Retina (tissue), 1 donor: ENCODE measurements at regions not wholly inside any gene's neighbourhood (a gene's known extent, or its start where the extent isn't known, plus 50 kb on each side); places are given as distances from the start of the nearest gene placed in this dataset.

Experiments used
- DNase-seq: peaks from one replicate; pipeline ENCODE4 v3.0.0-alpha.2; 2016

DNA sequence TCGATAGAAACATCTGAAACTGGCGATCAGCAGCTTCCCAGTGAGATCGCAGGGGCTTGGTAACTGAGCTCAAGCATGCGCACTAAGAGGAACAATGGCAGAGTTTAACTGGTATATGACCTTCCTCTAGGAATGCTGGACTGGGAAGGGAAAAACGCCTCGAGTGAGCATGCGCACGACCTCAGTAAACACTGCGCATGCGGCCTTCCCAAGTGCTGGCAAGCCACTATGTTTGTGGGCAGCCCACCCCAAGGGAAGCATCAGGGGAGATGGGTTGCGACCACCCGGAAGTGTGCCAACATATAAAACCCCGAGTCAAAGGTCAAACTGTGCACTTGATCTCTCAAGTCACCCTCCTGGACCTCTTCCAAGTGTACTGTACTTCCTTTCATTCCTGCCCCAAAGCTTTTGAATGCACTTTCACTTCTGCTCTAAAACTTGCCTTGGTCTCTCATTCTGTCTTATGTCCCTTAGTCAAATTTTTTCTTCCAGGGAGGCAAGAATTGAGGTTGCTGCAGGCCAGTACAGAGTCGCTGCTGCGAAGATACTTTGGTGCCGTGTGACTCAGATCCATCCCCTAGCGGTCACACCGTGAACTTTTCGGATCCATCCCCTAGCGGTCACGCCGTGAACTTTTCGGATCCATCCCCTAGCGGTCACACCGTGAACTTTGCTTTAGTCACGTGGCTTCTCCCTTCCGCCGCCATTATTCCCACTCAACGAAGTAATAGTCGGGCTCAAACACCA, 243.3 kb downstream of the FAM43A start:
- DNase-seq, result no peak

DNA sequence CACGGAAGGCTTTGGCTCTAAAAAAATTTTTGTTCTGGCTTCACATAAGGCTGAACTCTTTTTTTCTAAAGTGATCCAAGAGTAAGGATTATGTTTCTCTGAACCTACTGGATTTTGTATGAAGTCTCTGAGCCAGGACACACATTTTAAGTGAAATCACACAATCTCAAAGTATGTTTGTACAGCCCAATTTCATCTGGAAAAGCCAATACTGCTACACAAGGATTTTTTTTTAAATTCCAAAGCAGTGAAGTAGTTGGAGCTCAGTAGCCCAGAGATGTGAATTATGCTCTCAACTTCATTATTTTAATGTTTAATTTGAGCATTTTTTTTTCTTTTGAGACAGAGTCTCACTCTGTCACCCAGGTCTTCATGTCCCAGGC, 243.9 kb downstream of the FAM43A start:
- DNase-seq, result no peak

DNA sequence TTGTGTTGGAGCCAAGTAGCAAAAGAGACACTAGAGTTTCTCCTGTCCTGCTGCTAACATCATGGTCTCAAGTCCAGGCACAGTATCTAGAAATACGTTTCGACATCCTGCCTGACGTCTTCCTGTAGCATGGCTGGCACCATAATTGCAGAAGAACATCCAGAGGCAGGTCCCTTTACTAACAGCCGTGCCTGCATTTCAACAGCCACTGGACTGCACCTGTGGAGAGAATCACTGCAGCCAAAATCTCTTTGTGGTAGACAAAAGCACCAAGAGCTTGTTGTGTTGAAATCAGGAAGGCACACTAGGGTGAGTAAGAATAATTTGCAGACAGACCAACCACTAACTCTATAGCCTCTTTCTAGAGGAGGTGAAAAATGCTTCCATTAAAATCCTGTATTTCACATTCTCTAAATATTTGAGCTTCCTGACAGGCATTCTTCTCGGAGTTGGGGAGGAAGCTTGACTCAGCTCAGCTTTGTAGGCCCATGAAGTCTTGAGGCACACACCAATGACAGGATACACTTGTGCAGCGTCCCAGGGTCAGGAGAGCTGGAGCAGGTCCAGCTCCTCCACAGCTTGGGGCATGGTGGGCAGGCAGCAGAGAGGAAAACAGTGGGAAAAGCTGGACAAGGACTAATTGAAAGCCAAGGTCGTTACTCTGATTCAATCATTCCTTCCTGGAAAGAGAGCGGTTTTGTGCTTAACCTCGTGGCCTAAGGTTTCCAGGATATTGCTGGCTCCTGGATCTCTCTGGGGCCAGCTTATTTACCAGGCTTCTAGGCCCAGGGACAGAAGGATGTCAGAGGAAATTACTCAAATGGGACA, 244.9 kb downstream of the FAM43A start:
- DNase-seq, result no peak

DNA sequence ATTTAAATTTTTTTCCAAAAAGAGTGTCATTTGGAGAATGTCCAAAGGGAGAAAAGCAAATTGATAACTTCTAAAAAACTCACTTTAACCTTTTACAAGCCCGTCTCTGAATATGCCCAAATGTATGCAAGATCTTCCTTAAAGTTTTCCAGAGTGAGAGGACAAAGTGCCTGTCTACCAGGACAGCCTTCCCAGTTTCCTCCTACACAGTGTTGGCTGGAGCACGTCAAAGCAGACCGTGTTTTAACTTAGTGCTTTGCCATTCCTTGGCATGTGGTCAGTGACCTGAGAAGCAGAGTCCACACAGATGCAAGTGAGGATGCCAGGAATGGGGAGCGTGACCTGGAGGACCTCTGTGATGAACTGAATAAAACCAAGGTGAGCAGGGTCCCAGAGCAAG, 245.7 kb downstream of the FAM43A start:
- no peak for DNase-seq

DNA sequence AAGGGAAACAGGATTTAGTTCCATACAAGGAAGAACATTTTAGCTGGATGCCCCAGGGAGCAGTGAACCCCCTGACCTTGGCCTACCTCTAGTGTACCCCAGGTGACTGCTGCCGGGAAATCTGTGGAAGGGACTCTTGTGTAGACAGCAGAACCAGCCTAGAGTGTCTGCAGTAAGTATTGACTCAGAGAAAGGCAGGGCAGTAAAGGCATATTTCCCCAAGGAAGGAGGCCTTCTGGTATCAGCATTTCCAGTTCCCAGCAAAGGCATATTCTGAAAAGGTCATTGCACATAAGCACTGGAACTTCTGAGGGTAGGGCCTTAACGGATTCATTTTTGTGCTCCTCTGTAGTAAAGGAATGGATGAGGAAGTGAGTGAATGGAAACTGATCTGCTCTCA, 246.2 kb downstream of the FAM43A start:
- no peak for DNase-seq

DNA sequence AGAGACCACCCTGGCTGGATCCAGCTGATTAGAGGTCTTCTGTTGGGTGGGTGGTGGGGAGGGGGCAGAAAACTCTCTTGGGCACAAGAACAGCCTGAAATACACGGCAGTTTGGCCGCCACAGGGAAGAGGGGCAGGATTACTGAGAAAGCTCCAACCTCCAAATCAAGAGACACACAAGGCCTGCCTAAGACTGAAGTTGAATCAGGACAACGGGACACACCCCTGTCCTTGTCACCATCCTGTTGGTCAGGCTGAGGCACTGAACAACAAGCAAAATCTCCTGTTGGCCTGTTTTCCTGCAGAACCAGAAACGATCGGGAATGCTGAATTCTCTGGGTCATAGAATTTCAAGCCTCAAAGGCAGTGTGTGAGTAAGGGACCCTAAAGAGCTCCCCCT, 247.8 kb downstream of the FAM43A start:
- DNase-seq, result no peak

DNA sequence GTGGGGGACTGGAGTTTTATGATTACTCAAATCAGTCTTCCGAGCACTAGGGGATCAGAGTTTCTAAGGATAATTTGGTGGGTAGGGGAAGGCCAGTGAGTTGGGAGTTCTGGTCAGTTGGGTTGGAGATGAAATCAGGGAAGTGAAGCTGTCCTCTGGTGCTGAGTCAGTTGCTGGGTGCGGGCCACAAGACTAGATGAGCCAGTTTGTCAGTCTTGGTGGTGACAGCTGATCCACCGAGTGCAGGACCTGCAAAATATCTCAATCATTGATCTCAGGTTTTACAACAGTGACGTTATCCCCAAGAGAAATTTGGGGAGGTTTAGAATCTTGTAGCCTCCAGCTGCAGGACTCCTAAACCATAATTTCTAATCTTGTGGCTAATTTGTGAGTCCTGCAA, 249.4 kb downstream of the FAM43A start:
- no peak for DNase-seq

DNA sequence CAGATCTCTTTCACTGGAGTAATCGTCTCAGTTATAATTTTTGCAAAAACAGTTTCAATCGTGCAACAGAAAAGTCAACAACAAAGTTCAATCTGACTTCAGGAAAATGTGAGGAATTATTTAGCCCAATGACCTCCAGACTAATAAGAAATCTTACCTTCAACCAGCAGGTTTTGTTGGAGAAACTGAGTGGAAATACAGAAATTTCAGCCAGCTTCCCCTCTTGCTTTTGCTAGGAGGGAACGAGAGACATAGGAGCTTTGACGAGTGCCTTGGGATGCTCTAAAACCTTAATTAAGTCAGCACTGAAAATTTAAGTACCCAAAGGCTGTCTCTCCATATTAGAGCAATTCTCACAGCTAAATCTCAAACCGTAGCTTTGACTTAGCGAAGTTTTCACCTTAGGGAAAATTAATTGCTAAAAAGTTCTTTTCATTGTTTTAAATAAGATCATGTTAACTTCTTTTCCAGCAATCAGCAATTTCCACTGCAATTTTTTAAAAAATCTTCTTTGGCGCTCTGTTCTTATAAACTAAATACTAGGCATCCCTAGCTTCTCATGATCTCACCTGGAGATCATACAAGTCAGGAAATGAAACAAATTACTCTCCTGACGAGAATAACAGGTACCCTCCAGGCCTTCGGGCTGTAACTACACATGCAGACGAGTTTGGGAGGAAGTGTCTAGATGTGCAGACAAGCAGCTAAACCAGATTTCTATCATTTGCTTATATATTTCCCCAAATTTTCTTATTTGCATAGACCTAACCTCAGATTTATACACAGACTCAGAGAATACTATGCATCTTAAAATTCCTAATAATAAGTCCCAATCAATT, 250.2 kb downstream of the FAM43A start:
- no peak for DNase-seq

DNA sequence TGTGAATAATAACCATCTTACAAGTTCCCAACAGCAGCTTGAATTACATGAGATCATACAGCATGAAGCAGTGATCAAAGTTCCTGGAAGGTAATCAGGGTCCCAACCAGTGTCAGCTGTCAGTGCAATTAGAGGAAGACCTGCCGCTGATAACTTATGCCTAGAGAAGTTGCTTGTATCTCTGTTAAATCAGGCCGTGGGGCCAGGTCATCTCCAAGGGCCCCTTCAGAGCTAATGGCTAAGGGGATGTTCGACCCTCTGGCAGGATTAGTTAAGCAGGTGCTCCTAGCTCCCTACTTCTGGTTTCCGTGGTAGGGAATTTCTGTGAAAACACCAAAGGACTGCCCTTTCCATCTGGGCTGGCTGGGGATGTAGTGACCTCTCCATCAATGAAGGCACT, 251.0 kb downstream of the FAM43A start:
- DNase-seq, result no peak

DNA sequence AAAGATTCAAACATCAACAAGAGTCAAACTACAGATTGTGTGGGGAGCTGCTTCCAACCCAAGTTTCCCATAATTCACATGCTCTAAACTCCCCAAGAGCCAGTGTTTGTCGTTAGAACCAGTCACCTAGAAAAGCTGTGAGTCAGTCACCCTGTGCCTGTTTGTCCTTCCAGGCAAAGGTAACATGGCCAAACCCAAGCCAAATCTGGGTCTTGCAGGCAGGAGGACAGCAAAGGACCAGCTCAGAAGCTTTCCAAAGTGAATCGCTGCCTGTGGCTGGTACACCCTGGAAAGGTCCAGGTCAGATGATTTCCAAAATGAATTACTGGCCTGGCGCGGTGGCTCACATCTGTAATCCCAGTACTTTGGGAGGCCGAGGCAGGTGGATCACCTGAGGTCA, 251.5 kb downstream of the FAM43A start:
- no peak for DNase-seq

DNA sequence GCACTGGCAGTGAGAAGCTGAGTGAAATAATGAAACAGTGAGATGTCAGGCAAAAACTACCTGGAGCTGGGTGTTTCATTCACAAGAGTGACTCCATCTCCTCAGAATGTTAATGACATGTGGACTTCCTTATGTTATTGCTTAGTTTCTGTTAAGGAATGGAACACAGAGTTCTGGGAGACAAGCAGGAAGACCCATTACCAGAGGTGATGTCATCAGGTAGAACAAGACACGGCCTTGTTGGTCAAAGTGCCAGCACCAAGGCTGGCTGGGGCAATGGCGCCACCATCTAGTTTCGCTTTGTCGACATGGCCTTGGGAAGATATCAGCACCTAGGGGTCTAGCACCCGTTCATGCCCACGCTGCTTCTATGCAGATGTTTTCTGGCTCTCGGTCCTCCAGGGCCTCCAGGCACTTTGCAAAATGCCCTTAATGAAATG, 252.2 kb downstream of the FAM43A start:
- no peak for DNase-seq

DNA sequence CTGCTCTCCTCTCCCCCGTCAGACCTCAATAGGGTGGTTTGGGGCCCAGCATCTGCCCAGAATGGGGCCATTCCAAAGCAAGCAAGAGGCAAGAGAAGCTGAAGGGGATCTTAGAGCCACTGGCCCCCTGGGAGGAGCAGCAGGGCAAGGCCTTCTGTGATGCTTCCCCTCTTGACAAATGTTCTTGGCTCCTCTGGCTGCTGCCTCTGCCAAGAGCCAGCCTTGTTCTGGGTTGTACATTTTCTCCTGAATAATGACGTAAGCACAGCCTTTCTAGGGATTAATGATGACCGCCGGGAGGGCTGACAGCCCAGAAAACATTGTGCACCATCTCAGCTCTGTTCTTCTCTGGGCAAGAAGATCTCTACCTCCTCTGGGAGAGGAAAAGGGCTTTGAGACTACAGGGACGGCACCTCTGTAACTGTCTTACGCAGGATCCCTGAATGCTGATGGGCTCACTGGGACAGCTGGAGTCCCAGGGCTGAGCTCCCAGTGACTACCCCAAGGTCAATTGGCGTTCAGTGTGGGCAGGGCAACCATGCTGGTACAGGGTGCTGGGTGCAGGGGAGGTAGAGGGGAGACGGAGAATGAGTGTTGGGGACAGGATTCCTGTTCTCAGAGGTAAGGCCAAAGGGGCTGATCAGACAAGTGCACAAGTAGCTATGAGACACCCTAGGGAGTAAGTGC, 253.3 kb downstream of the FAM43A start:
- no peak for DNase-seq

DNA sequence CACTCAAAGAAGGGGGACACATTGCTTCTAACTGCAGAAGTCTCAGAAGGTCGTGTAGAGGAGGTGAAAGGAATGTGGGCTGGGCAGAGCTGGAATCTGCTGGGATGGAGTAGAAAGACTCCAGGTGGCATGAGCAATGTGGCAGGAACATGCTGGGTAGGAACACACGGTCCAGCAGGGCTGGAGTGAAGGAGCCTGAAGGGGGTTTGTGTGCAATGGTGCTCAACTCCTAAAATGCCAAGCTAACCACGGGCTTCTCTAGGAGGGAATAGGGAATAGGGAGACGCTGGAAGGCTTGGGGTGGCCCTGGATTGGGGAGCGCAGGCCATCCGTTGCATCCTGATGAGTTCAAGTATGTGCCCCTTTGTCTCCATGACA, 253.8 kb downstream of the FAM43A start:
- DNase-seq, result no peak

DNA sequence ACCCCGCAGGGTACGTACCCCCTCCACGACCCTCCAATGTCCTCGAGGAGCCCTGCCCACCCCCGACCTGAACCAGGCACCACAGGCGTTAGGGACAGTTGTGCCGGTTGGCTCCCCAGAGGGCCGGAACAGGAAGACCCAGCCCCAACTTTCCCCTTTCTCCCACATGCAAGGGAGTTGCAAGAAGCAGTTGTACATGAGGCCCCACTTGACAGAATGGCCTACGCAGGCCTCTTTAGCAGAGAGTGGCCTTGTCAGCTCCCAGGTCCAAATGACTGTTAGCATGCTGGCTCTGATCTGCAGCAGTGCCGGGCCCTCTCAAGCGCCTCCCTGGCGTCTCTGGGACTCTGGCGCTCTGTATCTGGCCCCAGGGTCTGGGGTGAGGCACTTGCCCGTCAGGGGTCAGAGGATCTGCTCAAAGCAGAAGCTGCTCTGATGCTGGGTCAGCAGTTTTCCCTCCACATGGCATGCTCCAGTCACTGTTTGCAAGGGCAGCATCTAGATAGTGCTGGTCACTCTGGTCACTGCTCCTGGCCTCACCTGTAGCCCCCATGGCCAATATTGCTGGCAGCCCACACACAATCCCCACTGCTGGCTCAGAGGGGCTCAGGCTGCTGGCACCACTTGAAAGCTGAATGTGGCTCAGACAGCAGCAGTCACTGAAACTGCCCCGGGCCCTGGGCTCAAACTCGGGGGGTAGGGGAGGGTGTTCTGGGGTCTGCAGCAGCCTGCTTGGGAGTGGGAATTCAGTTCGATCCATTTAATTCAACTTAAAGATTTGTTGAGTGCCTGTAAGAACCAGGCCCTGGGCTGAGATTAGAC, 254.5 kb downstream of the FAM43A start:
- no peak for DNase-seq

DNA sequence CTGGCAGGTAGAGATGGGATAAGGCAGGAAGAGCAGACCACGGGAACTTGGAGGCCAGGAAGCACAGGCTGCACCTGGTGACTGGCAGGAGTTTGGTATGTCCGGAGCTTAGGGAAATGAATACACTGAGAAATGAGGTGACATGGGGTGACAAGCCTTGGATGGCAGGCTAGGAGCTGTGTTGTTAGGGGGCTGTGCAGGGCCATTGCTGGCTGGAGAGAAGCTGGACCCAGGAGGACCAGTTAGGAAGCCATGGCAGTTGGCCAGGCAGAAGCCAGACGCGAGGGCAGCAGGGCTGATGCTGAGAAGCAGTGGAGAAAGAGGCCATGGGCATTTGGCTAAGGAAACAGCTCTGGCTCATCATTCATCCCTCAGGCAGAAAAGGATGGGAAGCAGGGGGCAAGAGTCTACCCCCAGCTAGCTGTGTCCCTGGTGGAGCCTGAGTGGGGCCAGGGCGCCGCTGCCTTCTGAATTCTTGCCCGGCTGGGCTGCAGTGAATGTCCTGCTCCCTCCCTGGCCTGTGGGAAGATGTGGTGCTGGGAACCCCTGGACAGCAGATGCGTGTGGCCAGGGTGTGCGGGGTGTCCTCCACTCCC, 255.8 kb downstream of the FAM43A start:
- DNase-seq, result no peak

DNA sequence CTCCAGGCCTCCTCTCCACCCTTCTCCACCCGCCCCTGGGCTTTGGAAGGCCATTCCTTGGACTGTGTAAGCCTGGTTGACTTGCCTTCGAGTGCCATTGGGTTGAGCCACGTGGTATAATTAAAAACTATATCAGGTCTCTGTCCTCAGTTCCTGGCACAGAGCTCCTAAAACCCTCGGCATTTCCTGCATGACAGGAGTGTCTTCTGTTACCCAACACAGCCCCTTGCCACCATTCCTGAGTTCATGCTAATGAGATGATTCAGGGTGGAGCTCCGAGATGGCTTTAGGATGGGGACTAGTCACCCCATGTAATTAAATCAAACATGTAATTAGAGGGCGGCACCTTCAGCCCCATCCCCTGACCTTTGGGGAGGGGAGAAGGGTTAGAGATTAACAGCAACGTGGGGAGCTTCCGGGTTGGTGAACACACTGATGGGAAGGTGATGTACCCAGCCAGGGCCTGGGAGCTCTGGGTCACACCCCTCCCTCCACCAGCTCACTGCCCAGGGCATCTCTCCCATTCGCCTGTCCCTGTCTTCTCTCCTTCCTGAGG, 256.4 kb downstream of the FAM43A start:
- DNase-seq, result no peak

DNA sequence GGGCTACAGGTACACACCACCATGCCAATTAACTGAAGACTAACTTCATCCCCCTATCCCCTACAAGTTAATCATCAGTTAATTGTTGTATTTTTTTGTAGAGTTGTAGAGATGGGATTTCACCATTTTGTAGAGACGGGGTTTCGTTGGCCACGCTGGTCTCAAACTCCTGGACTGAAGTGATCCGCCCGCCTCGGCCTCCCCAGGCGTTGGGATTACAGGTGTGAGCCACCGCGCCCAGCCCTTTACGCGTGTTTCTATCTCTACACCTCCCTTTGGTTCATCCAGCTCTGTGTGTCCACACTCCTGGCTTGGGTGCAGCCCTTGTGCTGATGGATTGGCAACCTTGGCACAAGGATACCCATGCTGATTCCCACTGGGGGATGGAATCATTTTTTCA, 258.8 kb downstream of the FAM43A start:
- DNase-seq, result no peak

DNA sequence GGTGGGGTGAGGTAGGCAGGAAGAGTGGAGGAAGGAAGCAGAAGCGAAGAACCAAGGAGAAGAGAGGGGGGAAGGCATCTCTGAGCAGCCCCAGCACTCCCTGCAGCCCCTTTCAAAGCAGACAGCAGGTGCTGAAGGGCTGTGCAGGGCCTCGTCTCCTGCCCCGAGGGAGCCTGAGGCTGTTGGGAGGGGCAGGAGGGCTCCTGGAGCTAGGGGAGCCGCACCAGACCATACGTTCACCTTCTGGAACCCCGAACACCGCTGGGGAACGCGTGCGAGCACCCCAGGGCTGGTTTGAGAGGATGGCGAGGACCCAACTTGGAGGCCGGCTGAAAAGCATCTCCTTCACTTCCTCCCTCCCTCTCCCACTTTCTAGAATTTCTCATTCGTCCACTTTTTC, 259.8 kb downstream of the FAM43A start:
- DNase-seq, result no peak

DNA sequence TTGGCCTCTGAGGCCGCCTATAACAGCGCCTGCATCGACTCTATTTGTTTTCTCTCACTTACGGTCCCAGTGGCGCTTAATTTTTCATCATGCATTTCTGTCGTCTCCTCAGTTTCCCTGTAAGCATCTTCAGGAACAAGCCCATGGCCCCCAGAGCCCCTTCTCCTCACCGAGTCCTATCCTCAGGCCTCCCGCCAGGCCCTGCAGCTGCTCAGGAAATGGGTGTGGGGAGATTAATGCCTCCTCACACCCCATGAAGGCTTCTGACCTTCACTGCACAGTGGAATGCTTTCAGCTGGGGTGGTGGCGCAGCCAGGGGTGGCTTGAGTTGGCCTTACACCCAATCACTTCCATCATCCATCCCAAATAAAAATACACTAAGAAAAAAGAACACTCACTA, 260.4 kb downstream of the FAM43A start:
- no peak for DNase-seq

DNA sequence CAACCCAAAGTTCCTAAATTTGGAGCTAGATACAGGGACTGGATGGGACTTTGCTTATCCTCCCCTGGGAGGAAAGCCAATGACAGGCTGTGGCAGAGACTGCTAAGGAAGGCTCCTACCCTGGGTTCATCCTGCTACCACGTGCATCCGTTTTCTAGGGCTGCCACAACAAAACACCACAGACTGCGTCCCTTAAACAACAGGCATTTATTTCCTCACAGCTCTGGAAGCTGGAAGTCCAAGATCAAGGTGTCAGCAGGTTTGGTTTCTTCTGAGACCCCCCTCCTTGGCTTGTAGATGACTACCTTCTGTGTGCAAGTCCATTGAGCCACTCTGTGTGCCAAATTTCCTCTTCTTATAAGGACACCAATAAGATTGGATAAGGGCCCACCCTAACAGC, 263.9 kb downstream of the FAM43A start:
- no peak for DNase-seq

DNA sequence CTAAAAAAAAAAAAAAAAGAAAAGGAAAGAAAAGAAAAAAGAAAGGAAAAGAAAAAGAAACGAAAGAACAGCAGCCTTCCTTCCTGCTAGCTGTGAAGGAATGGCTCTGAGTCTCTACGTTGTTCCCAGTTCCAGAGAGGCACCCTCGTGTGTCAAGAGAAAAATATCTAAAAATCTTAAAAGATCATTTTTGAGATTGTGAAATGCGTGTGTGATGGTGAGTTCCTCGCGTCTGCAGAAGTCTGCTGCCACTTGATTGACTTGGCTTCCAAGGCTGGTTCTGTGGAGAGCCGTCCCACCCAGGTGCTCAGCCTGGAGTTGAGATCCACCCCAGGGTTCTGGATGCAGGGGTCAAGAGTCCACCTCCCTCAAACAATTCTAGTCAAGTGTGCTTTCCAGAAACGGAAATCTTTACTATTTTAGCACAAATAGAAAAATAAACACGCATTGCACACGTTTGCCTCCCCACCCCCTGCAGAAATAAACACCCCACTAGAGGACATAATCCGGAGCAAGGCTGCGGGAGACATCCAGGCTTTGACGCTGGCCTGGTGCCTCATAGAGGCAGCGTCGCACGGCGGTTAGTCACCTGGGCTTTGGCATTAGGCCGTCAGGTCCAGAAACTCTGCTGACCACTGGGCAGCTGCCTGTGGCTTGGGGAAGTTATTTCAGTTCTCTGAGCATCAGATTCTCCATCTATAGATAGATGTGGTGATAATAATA, 265.4 kb downstream of the FAM43A start:
- no peak for DNase-seq
